ENCODE measurements at regions not wholly inside any gene's neighbourhood (a gene's known extent, or its start where the extent isn't known, plus 50 kb on each side); places are given as distances from the start of the nearest gene placed in this dataset.

DNA sequence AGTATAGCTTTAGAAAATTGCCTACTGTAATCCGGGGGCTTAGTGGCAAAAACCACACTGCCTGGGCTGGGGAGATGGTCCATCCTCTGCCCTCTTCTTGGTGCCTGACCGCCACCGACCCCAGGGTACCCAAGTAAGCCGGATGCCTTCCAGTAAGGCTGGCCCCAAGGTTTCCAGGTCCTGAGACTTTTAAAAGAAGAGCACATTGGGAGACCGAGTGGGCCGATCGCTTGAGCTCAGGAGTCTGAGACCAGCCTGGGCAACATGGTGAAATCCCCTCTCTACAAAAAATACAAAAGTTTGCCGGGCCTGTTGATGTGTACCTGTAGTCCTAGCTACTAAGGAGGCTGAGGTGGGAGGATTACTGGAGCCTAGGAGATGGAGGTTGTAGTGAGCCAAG lies 406.7 kb upstream of the IRX4 start:
- H3K4me3 Mint-ChIP-seq, result no peak overlapping the region
- H3K27me3 Mint-ChIP-seq, result no peaks in the 10 kb centered on the region
- no peaks in the 10 kb centered on the region for H3K36me3 Mint-ChIP-seq (ENCODE audit: low read depth)
- H3K9me3 Mint-ChIP-seq, result no peaks in the 10 kb centered on the region
- no peak overlapping the region for H3K27ac Mint-ChIP-seq
- no peak for DNase-seq
- H3K4me1 Mint-ChIP-seq, result no peaks in the 10 kb centered on the region
- intact Hi-C loops (cut with micrococcal nuclease), result no loop called here

DNA sequence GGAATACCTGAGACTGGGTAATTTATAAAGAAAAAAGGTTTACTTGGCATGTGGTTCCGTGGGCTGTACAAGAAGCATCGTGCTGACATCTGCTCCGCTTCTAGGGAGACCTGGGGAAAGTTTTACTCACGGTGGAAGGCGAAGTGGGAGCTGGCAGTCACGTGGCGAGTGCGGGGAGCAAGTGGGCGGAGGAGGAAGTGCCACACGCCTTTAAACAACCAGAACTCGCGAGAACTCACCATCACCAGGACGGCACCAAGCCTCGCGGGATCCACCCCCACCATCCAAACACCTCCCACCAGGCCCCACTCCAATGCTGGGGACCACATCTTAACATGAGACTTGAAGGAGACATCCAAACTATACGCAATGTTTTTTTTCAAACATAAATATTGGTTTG lies 406.2 kb upstream of the IRX4 start:
- intact Hi-C loops (cut with micrococcal nuclease), result no loop called here
- no peak for DNase-seq
- Mint-ChIP-seq H3K9me3 (no peaks in the 10 kb centered on the region), H3K27ac (no peak overlapping the region), H3K4me1 (no peaks in the 10 kb centered on the region), H3K36me3 (ENCODE audit: low read depth) (no peaks in the 10 kb centered on the region), H3K4me3 (no peak overlapping the region), H3K27me3 (no peaks in the 10 kb centered on the region)

DNA sequence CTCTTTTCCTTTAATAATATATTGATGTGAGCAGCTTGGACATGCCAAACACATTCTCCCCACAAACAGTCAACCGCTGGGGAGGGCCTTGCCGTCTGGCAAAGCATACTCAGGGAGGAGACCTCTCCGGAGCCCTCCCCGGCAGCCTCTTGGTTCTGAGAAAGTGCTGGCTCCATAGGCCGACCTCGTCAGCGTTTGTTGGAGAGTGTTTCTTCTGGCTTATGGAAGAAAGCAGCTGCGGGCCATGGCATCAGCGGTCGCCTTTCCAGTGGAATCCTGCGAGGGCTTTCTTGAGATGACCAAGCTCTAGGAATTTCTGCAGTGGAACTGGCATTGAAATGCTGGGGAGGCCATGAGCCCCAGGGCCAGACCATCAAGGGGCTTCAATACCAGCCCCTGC lies 405.7 kb upstream of the IRX4 start:
- H3K27ac Mint-ChIP-seq, result no peak overlapping the region

DNA sequence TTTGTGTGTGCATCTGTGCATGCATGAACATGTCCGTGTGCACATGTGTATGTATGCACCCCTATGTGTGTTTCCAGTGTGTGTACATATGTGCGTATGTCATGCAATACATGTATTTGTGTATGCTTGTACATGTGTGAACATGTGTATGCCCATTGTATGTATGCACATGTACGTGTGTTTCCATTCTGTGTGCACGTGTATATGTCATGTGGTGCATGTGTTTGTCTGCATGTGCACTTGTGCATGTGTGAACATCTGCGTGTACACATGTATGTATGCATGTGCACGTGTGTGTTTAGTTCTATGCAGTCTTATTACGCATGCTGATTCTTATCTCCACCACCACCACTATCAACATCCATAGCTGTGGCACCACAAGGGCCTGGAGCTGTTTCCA lies 403.5 kb upstream of the IRX4 start:
- H3K36me3 Mint-ChIP-seq (ENCODE audit: low read depth), result no peaks in the 10 kb centered on the region
- H3K9me3 Mint-ChIP-seq, result no peaks in the 10 kb centered on the region
- DNase-seq, result no peak
- no peaks in the 10 kb centered on the region for H3K27me3 Mint-ChIP-seq
- intact Hi-C loops (cut with micrococcal nuclease), result no loop called here
- no peak overlapping the region for H3K4me3 Mint-ChIP-seq
- H3K27ac Mint-ChIP-seq, result no peak overlapping the region
- no peaks in the 10 kb centered on the region for H3K4me1 Mint-ChIP-seq

More for the DNA sequence above, 405.7 kb upstream of the IRX4 start:
- H3K36me3 Mint-ChIP-seq (ENCODE audit: low read depth), result no peaks in the 10 kb centered on the region
- DNase-seq, result no peak
- no peaks in the 10 kb centered on the region for H3K9me3 Mint-ChIP-seq
- intact Hi-C loops (cut with micrococcal nuclease), result no loop called here
- H3K27me3 Mint-ChIP-seq, result no peaks in the 10 kb centered on the region
- no peaks in the 10 kb centered on the region for H3K4me1 Mint-ChIP-seq
- H3K4me3 Mint-ChIP-seq, result no peak overlapping the region

DNA sequence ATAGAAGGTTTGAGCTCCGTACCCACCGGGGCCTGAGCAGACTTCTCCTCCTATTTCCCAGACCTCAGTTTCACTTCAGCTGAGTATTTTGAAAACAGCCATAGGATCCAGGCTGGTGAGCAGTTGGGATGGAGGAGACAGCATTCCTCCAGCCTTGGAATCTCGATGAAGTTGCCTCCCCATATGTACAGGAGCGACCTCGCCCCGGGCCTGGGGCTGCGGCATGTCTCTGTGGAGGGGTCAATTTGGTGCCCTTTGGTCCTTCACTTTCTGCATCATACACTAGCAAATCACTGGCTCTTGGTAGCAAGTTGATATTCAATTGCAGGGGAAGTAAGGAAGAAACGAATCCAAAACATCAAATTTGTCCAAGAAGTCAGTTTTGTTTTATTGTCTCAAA lies 402.0 kb upstream of the IRX4 start:
- H3K27me3 Mint-ChIP-seq, result no peaks in the 10 kb centered on the region
- intact Hi-C loops (cut with micrococcal nuclease), result no loop called here
- H3K9me3 Mint-ChIP-seq, result peaks cover 7% of the 10 kb centered on the region
- no peak for DNase-seq
- no peak overlapping the region for H3K4me3 Mint-ChIP-seq
- H3K27ac Mint-ChIP-seq, result no peak overlapping the region
- no peaks in the 10 kb centered on the region for H3K4me1 Mint-ChIP-seq
- H3K36me3 Mint-ChIP-seq (ENCODE audit: low read depth), result peaks cover 2% of the 10 kb centered on the region

DNA sequence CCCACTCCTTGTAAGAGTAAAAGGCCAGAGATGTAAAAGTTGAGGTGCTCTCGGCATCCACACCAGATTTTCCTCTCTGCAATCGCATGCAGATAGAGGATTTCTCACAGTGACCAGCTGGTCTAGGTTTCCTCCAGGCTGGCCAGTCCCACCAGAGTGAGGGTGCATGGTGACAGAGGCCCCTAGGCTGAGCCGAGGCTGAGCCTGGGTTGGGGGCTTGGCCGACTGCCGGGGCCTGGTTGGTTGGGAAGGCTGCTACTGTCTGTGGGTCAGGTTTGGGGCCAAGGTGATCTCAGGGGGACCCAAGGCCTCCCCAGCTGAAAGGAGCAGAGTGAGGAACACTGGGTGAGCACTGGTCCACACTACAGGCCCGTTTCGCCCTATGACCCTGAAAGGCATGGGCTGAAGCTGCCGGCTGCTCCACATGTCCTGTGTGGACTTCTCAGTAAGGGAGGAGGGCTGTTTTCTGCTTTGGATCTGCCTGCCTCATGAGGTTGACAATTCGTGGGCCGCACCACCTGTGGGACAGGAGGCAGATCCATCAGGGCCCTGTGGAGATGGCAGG lies 400.8 kb upstream of the IRX4 start:
- H3K4me3 Mint-ChIP-seq, result no peak overlapping the region
- no peaks in the 10 kb centered on the region for H3K27me3 Mint-ChIP-seq
- peaks cover 7% of the 10 kb centered on the region for H3K9me3 Mint-ChIP-seq
- no peak overlapping the region for H3K27ac Mint-ChIP-seq
- H3K4me1 Mint-ChIP-seq, result no peaks in the 10 kb centered on the region
- peaks cover 2% of the 10 kb centered on the region for H3K36me3 Mint-ChIP-seq (ENCODE audit: low read depth)
- no peak for DNase-seq
- intact Hi-C loops (cut with micrococcal nuclease), result no loop called here

DNA sequence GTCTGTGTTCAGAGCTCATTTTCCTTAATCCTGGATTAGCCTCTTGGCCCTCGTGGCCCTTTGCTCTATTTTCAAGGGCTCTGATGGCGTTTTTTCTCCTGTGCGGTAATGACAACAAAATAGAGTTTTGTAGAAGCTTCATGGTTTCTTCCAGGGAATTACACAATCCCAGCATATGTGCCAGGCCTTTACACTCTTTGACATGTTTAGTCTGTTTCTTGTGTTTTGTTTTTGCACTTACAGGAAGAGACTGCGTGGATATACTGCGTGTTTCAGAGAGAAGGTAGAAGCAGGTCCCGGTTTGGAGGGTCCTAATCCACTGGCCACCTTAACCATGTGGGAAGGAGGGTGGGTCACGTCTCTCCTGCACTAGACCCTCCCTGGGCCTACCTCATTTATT lies 400.2 kb upstream of the IRX4 start:
- H3K36me3 Mint-ChIP-seq (ENCODE audit: low read depth), result peaks cover 2% of the 10 kb centered on the region
- DNase-seq, result no peak
- H3K27ac Mint-ChIP-seq, result no peak overlapping the region
- intact Hi-C loops (cut with micrococcal nuclease), result no loop called here
- H3K9me3 Mint-ChIP-seq, result peaks cover 7% of the 10 kb centered on the region
- no peak overlapping the region for H3K4me3 Mint-ChIP-seq
- no peaks in the 10 kb centered on the region for H3K4me1 Mint-ChIP-seq
- no peaks in the 10 kb centered on the region for H3K27me3 Mint-ChIP-seq

DNA sequence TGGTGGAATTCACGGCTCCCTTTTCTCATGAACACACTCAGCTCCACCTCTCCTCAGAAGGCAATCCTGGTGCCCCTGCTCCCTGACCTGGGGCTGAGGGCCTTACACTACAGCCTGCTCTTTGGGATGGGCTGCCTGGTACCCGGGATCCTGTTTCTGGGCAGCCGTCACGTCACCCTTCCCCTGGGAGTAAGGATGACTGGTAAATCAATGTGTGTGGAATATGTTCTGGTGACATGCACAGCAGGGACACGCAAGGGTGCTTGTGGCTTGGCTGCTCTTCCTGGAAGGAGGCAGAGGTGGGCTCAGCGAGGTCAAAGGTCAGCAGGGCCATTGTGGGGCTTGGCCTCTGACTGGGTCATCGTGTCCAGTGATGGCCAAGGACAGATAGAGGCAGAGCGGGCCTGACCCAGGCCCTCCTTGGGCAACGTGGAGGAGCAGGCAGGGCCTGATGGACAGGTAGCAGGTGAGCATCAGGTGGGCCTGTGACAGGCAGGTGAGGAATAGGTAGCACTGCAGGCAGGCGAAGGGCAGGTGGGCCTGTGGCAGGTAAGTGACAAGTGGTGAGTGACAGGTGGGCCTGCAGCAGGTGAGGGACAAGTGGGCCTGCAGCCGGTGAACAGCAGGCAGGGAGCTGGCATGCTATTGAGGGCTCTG lies 399.4 kb upstream of the IRX4 start:
- DNase-seq, result no peak
- H3K4me3 Mint-ChIP-seq, result no peak overlapping the region
- H3K27me3 Mint-ChIP-seq, result no peaks in the 10 kb centered on the region
- peaks cover 7% of the 10 kb centered on the region for H3K9me3 Mint-ChIP-seq
- H3K4me1 Mint-ChIP-seq, result no peaks in the 10 kb centered on the region
- intact Hi-C loops (cut with micrococcal nuclease), result no loop called here
- no peak overlapping the region for H3K27ac Mint-ChIP-seq
- H3K36me3 Mint-ChIP-seq (ENCODE audit: low read depth), result peaks cover 2% of the 10 kb centered on the region

DNA sequence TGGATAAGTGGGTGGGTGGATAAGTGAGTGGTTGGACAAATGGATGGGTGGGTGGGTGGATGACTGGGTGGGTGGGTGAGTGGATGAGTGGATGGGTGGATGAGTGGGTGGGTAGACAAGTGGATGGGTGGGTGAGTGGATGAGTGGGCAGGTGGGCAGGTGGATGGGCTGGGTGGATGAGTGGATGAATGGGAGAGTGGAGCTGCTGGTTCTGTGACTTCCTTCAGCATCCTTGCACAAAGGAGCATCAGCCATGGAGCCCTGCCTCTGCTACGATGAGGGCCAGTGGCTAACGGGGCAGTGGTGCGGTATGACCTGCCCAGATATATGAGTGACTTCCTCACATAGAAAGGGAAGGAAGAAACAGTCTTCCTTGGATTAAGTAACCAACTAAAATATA lies 398.7 kb upstream of the IRX4 start:
- intact Hi-C loops (cut with micrococcal nuclease), result no loop called here
- H3K27ac Mint-ChIP-seq, result no peak overlapping the region
- no peaks in the 10 kb centered on the region for H3K4me1 Mint-ChIP-seq
- H3K36me3 Mint-ChIP-seq (ENCODE audit: low read depth), result peaks cover 2% of the 10 kb centered on the region
- no peak for DNase-seq
- peaks cover 7% of the 10 kb centered on the region for H3K9me3 Mint-ChIP-seq
- no peaks in the 10 kb centered on the region for H3K27me3 Mint-ChIP-seq
- H3K4me3 Mint-ChIP-seq, result no peak overlapping the region

DNA sequence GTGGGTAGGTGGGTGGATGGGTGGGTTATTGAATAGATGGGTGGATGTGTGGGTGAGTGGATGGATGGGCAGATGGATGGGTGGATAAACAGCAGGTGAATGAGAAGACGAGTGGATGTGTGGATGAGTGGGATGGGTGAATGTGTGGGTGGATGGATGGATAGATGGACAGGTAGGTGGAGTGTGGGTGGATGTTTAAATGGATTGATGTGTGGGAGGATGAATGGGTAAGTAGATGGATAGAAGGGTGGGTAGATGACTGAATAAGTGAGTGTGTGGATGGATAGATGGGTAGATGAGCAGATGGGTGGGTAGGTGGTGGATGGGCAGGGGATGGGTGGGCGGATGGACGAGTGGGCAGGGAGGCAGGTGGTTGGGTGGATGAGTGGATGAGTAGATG lies 397.6 kb upstream of the IRX4 start:
- intact Hi-C loops (cut with micrococcal nuclease), result no loop called here
- H3K4me1 Mint-ChIP-seq, result no peaks in the 10 kb centered on the region
- H3K27me3 Mint-ChIP-seq, result no peaks in the 10 kb centered on the region
- no peak overlapping the region for H3K27ac Mint-ChIP-seq
- H3K36me3 Mint-ChIP-seq (ENCODE audit: low read depth), result peaks cover 2% of the 10 kb centered on the region
- H3K4me3 Mint-ChIP-seq, result no peak overlapping the region
- H3K9me3 Mint-ChIP-seq, result peaks cover 7% of the 10 kb centered on the region
- no peak for DNase-seq

DNA sequence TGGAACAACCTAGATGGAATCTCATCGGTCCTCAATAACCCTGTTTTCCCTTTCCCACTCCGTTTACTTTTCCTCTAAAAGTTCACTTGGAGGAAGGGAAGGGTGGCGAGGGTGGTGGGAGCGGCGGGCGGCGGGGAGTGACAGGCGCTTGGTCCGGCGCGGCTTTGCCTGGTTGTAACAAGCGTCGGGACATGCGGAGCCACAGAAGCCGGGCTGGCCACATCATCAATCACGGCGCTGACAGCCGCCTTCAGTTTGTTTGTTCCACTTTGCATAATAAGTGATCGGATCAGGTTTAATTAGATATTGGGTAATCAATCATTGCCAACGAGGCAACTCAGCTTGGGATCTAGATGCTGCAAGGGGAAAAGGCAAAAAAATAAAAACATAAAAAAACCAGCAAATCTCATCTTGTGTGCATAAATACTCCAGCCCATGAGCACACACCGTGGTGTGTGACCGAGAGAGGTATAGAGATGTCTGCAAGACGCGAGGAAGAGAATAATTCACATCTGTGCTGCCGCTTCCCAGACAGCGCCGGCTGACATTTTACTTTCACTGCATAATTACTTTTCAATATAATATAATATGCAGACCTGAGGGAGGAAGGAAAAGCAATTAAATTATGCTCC lies 396.2 kb upstream of the IRX4 start:
- no peaks in the 10 kb centered on the region for H3K27me3 Mint-ChIP-seq
- intact Hi-C loops (cut with micrococcal nuclease), result no loop called here
- no peaks in the 10 kb centered on the region for H3K4me1 Mint-ChIP-seq
- no peak overlapping the region for H3K4me3 Mint-ChIP-seq
- peaks cover 7% of the 10 kb centered on the region for H3K9me3 Mint-ChIP-seq
- H3K27ac Mint-ChIP-seq, result no peak overlapping the region
- DNase-seq, result no peak
- H3K36me3 Mint-ChIP-seq (ENCODE audit: low read depth), result peaks cover 2% of the 10 kb centered on the region

DNA sequence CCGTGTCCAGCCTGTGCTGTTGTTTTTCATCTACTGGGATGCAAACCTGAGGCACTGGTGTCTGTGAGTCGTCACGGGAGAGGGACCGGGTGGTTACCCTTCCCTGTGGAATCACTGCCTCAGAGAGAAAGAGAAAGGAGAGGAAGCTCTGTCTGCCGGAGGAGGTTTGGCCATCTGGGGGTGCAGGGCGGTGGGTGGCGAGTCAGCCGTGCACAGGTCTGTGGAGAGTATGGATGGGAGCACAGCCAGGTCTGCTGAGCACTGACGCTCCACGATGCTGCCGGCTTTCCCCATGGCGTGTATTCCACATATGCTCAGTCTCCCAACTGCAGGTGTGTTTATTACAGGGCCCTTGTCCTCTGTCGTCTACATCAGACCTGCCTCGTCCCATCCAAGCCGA lies 395.2 kb upstream of the IRX4 start:
- H3K9me3 Mint-ChIP-seq, result peaks cover 7% of the 10 kb centered on the region
- intact Hi-C loops (cut with micrococcal nuclease), result no loop called here
- no peak overlapping the region for H3K4me3 Mint-ChIP-seq
- DNase-seq, result no peak
- peaks cover 2% of the 10 kb centered on the region for H3K36me3 Mint-ChIP-seq (ENCODE audit: low read depth)
- no peaks in the 10 kb centered on the region for H3K4me1 Mint-ChIP-seq
- H3K27me3 Mint-ChIP-seq, result no peaks in the 10 kb centered on the region
- no peak overlapping the region for H3K27ac Mint-ChIP-seq

DNA sequence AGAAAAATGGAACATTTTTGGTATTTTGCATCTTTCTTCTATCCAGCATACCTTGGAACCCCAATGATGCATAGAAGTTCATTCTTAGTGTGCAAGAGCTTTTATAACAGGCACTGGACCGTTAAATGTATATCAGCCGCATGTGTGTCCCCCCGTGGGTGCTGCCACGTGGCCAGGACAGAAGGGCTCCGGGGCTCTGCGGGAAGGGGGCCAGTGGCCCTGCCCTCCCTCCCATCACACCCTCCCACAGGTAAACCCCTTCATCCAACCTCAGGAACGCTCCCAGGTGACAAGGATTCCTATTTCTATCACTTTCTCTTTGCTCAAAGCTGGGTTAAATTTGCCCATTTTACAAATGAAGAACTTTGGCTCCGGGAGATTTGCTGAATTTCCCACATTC lies 393.4 kb upstream of the IRX4 start:
- intact Hi-C loops (cut with micrococcal nuclease), result no loop called here
- H3K4me1 Mint-ChIP-seq, result no peaks in the 10 kb centered on the region
- no peak overlapping the region for H3K4me3 Mint-ChIP-seq
- no peak overlapping the region for H3K27ac Mint-ChIP-seq
- no peaks in the 10 kb centered on the region for H3K27me3 Mint-ChIP-seq
- peaks cover 7% of the 10 kb centered on the region for H3K9me3 Mint-ChIP-seq
- DNase-seq, result no peak
- H3K36me3 Mint-ChIP-seq (ENCODE audit: low read depth), result peaks cover 2% of the 10 kb centered on the region

DNA sequence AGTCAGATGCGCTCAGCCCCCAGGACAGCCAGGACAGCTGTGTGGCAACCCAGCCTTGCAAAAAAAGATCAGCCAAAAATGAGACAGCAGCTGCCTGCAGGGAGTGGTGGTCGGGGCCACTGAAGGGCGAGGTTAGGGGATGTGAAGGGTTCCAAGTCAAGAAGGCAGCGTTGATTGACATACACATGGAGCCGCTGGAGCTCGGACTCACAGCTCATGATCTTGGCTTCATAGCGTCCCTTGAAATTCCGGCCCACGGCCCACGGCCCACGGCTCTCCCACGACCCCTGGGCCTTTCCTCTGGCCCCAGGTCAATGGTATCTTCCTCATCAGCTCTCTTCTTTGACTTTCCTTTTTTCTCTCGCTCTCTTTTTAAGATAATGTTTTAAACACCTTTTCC lies 390.0 kb upstream of the IRX4 start:
- no peaks in the 10 kb centered on the region for H3K4me1 Mint-ChIP-seq
- no peak overlapping the region for H3K4me3 Mint-ChIP-seq
- no peaks in the 10 kb centered on the region for H3K9me3 Mint-ChIP-seq
- intact Hi-C loops (cut with micrococcal nuclease), result no loop called here
- no peak overlapping the region for H3K27ac Mint-ChIP-seq
- no peaks in the 10 kb centered on the region for H3K27me3 Mint-ChIP-seq
- no peak for DNase-seq
- H3K36me3 Mint-ChIP-seq (ENCODE audit: low read depth), result no peaks in the 10 kb centered on the region

DNA sequence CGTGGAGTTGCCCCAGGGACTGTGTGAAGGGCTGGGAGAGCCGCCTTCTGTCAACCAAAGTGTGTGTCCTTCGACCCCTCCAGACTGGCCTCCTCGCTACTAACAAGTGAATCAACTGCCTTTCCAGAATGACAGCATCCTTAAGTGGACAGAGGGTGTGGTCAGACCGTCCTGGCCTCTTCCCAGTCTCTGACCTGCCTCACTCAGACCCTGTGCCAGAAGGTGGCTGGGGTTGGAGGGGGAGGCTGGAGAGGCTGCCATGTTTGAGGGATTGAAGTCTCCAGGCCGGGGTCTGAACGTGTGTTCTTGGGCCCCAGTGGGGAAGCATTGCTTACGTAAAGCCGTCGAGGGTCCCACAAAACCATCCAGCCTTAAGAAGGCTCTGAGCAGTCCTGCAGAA lies 389.3 kb upstream of the IRX4 start:
- H3K4me1 Mint-ChIP-seq, result no peaks in the 10 kb centered on the region

More for the DNA sequence above, 389.3 kb upstream of the IRX4 start:
- Mint-ChIP-seq H3K4me3 (no peak overlapping the region), H3K27me3 (no peaks in the 10 kb centered on the region), H3K9me3 (no peaks in the 10 kb centered on the region), H3K27ac (no peak overlapping the region), H3K36me3 (ENCODE audit: low read depth) (no peaks in the 10 kb centered on the region)
- intact Hi-C loops (cut with micrococcal nuclease), result no loop called here
- DNase-seq, result no peak

All from activated CD4-positive, alpha-beta T cell treated with anti-CD3 and anti-CD28 coated beads, Interleukin-2, amount 10 ng/mL, durations not matched to agents 24 days and 14 days (primary cell).